BJ (cell line): ENCODE measurements at regions not wholly inside any gene's neighbourhood (a gene's known extent, or its start where the extent isn't known, plus 50 kb on each side); places are given as distances from the start of the nearest gene placed in this dataset.

Source experiments
- CTCF ChIA-PET: fragments of 350-600 bp; formaldehyde crosslinking; extraction: SDS; loops from one replicate; lab custom pipeline; 2021; ENCODE audit warnings: antibody characterized with exemption, inconsistent platforms; lab: Yijun Ruan, JAX
- POLR2A ChIA-PET: fragments of 300-600 bp; sonication (Branson Sonifier 250); formaldehyde crosslinking; extraction: SDS; loops from one replicate; lab custom pipeline; 2021; ENCODE audit warnings: antibody characterized with exemption; lab: Charles Lee
- DNase-seq: peaks from one replicate; pipeline ENCODE4 v3.0.0-alpha.2; 2011; ENCODE audit warnings: low read depth
- H3K27me3 ChIP-seq: 2 replicates; pipeline ENCODE4 v1.6.0; 2011; ENCODE audit warnings: low read length; ENCODE audit not compliant: control insufficient read depth, insufficient read depth
- H3K36me3 ChIP-seq: 2 replicates; pipeline ENCODE4 v1.5.1; 2011; ENCODE audit warnings: low read length; ENCODE audit not compliant: control insufficient read depth, insufficient read depth
- H3K4me3 ChIP-seq: 2 replicates; pipeline ENCODE4 v1.5.1; 2011; ENCODE audit warnings: low read depth, mild to moderate bottlenecking, control low read depth, low read length
- CTCF ChIP-seq: IDR thresholded peaks from 2 replicates; pipeline ENCODE4 v1.5.1; 2011; ENCODE audit warnings: low read depth, mild to moderate bottlenecking, control low read depth, inconsistent platforms, low read length, moderate library complexity; ENCODE audit not compliant: insufficient read depth

GRCh38 chr7:115094163-115094562, 172.3 kb downstream of the MDFIC start:
- ChIA-PET POLR2A (no interaction called here), CTCF (interaction anchor here (0.9 to 1.2 kb wide), 3 partner anchors 39 to 116 kb away, joined by 3 to 4 read pairs (median 3); no protein-coding TSS in a partner anchor)
- DNase-seq, result no peak
- Histone ChIP-seq H3K27me3 (no peaks in the 10 kb centered on the region), H3K4me3 (no peak overlapping the region), H3K36me3 (no peaks in the 10 kb centered on the region)
- TF ChIP-seq CTCF, result no peak

GRCh38 chr7:115088893-115089292, 167.0 kb downstream of the MDFIC start:
- TF ChIP-seq CTCF, result no peak
- DNase-seq, result no peak
- H3K4me3 ChIP-seq, result no peak overlapping the region
- CTCF ChIA-PET, result interaction anchor here (1.7 kb wide), 1 partner anchor 10 kb away, joined by 6 read pairs; no protein-coding TSS in a partner anchor
- H3K36me3 ChIP-seq, result no peaks in the 10 kb centered on the region
- H3K27me3 ChIP-seq, result no peaks in the 10 kb centered on the region
- POLR2A ChIA-PET, result no interaction called here

GRCh38 chr7:115087437-115087836, 165.5 kb downstream of the MDFIC start:
- Histone ChIP-seq H3K36me3 (no peaks in the 10 kb centered on the region), H3K27me3 (no peaks in the 10 kb centered on the region), H3K4me3 (no peak overlapping the region)
- DNase-seq, result no peak
- ChIA-PET CTCF (no interaction called here), POLR2A (no interaction called here)
- no peak for TF ChIP-seq CTCF

GRCh38 chr7:115086146-115086841, 164.4 kb downstream of the MDFIC start:
- no peak for DNase-seq
- no peaks in the 10 kb centered on the region for H3K36me3 ChIP-seq
- no peak overlapping the region for H3K4me3 ChIP-seq
- ChIA-PET POLR2A (no interaction called here), CTCF (no interaction called here)
- H3K27me3 ChIP-seq, result no peaks in the 10 kb centered on the region
- no peak for TF ChIP-seq CTCF

GRCh38 chr7:115085421-115085820, 163.5 kb downstream of the MDFIC start:
- no peak overlapping the region for H3K4me3 ChIP-seq
- TF ChIP-seq CTCF, result no peak
- ChIA-PET POLR2A (no interaction called here), CTCF (interaction anchor here (0.5 kb wide), 1 partner anchor 948 kb away, joined by 4 read pairs; no protein-coding TSS in a partner anchor)
- no peaks in the 10 kb centered on the region for H3K36me3 ChIP-seq
- no peaks in the 10 kb centered on the region for H3K27me3 ChIP-seq
- DNase-seq, result no peak
